ENCODE measurements at regions not wholly inside any gene's neighbourhood (a gene's known extent, or its start where the extent isn't known, plus 50 kb on each side); places are given as distances from the start of the nearest gene placed in this dataset.
"Not testable (repeated sequence)": the region's sequence is repeated elsewhere in the genome, so short reads cannot be mapped to it uniquely, and the experiment has no call there.

DNA sequence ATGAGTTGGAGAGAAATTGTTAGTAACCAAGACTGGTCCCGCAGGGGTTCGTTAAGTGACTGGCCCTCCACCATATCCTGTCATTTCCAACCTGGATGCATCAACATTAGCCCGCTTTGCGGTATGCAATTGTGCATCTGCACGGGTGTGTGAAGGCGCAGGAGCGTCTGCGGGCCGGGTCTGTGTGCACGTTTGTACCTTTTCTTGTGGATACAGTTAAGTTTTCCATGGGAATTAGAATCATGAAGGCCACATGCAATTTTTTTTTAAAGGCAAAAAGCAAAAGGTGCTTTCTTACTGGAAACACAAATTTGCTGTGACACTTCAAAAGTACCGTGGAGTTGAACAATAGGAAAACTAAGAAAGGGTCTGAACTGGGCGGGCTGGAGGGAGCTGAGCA is 355.4 kb upstream of the ZFHX3 start:
- H3K4me3 ChIP-seq (replicated peaks; ENCODE audit: low read depth, low read length), result no peak overlapping the region
- DNase-seq (ENCODE audit: extremely low read depth, low read depth), result no peak
- TF ChIP-seq, protein P1, sequence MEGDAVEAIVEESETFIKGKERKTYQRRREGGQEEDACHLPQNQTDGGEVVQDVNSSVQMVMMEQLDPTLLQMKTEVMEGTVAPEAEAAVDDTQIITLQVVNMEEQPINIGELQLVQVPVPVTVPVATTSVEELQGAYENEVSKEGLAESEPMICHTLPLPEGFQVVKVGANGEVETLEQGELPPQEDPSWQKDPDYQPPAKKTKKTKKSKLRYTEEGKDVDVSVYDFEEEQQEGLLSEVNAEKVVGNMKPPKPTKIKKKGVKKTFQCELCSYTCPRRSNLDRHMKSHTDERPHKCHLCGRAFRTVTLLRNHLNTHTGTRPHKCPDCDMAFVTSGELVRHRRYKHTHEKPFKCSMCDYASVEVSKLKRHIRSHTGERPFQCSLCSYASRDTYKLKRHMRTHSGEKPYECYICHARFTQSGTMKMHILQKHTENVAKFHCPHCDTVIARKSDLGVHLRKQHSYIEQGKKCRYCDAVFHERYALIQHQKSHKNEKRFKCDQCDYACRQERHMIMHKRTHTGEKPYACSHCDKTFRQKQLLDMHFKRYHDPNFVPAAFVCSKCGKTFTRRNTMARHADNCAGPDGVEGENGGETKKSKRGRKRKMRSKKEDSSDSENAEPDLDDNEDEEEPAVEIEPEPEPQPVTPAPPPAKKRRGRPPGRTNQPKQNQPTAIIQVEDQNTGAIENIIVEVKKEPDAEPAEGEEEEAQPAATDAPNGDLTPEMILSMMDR (IDR thresholded peaks at IDR 0.05; ENCODE audit: low read depth, low read length, missing control alignments), result no peak

DNA sequence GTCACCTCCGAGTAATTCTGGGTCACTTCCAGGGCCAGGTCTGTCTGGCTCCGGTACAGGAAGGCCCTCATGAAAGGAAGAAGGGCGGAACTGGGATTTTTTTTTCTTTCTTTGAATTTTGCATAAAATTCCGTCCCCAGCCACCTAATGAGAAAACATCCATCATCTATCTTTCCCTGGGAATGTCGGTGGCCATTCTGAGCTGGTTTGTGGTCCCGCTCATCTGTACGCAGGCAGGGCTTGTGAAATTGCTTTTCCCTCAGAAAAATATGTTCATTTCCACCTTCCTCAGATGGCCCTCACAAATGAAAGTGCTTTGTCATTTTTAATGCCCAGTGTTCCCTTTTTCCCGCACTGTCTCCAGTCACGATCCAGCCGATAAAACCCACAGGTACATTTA is 353.0 kb upstream of the ZFHX3 start:
- no peak for DNase-seq (ENCODE audit: extremely low read depth, low read depth)
- TF ChIP-seq, protein P1 (IDR thresholded peaks at IDR 0.05; ENCODE audit: low read depth, low read length, missing control alignments), result no peak
- no peak overlapping the region for H3K4me3 ChIP-seq (replicated peaks; ENCODE audit: low read depth, low read length)

DNA sequence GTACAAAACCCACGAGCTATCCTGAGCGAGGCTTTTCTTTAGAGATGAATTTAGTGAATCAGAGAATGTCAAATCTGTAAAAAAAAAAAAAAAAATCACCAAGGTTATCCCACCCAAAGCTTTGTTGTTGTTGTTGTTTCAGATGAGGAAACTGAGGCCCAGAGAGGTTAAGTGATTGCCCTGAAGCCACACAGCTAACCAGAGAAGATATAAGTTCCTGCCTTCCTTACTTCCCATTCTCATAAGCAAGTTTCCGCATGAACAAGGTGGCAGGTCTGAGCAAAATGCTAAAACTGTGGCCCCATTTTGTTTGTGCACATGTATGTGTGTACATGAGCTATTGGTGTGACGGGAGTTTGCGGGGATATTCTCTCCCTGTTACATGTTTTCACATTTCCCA is 352.1 kb upstream of the ZFHX3 start:
- TF ChIP-seq, protein P1 (IDR thresholded peaks at IDR 0.05; ENCODE audit: low read depth, low read length, missing control alignments), result no peak
- DNase-seq (ENCODE audit: extremely low read depth, low read depth), result no peak
- no peak overlapping the region for H3K4me3 ChIP-seq (replicated peaks; ENCODE audit: low read depth, low read length)

DNA sequence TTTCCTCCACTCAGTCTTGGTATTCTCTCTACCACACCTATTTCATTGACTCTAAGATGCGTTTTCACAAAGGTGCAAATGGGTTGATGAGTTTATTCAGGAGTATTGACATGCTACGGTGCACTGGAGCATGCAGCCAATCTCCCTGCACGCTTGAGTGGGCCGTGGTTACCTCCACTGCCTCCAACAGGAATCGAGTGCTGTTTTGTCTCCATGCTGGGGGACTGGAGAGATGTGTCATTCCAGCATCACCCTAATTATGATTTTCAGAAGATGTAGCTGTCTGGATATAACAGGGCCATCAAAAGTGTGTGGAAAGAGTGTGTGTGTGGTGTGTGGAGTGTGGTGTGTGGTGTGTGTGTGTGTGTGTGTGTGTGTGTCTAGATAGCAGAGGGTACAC is 351.6 kb upstream of the ZFHX3 start:
- DNase-seq (ENCODE audit: extremely low read depth, low read depth), result no peak
- H3K4me3 ChIP-seq (replicated peaks; ENCODE audit: low read depth, low read length), result no peak overlapping the region
- TF ChIP-seq, protein P1 (IDR thresholded peaks at IDR 0.05; ENCODE audit: low read depth, low read length, missing control alignments), result no peak

DNA sequence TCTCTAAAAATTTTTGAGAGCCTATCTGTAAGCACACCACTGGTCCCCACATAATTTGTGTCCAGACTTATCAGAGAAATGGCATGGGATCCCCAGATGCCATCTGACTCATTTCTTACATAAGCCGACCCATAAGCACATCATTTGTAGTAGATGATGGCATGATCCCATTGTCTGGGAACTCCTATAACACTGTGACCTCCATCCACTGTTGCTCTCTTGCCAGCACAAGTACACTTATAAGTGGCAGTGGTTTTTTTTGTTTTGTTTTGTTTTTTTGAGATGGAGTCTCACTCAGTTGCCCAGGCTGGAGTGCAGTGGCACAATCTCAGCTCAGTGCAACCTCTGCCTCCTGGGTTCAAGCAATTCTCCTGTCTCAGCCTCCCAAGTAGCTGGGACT is 350.7 kb upstream of the ZFHX3 start:
- DNase-seq (ENCODE audit: extremely low read depth, low read depth); H3K4me3 ChIP-seq (replicated peaks; ENCODE audit: low read depth, low read length): not testable (repeated sequence)

DNA sequence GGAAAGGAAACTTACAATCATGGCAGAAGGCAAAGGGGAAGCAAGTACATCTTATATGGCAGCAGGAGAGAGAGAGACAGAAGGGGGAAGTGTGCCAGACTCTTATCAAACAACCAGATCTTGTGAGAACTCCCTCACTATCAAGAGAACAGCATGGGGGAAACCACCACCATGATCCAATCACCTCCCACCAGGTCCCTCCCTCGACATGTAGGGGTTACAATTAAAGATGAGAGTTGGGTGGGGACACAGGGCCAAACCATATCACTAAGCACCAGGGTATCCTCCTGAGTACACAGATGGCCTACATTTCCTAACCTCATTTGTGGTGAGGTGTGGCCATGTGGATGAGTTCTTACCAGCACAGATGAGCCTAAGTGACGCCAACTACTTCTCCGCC is 348.6 kb upstream of the ZFHX3 start:
- TF ChIP-seq, protein P1 (IDR thresholded peaks at IDR 0.05; ENCODE audit: low read depth, low read length, missing control alignments), result no peak

DNA sequence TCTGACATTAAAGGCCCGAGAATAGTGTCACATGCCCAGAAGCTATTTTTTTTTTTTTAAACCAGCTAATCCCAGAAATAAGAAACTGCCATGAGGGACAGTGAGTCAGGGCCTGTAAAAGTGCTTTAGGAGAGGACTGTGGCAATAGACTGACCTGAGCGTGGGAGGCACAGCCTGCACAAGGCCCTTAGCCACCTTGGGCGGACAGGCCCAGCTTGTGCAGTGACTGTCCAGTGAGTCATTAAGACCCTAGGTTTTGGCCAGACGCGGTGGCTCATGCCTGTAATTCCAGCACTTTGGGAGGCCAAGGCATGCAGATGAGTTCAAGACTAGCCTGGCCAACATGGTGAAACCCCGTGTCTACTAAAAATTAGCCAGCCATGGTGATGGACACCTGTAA is 343.0 kb upstream of the ZFHX3 start:
- DNase-seq (ENCODE audit: extremely low read depth, low read depth), result no peak

More for the DNA sequence above, 348.6 kb upstream of the ZFHX3 start:
- no peak for DNase-seq (ENCODE audit: extremely low read depth, low read depth)
- H3K4me3 ChIP-seq (replicated peaks; ENCODE audit: low read depth, low read length), result no peak overlapping the region

More for the DNA sequence above, 343.0 kb upstream of the ZFHX3 start:
- TF ChIP-seq, protein P1 (IDR thresholded peaks at IDR 0.05; ENCODE audit: low read depth, low read length, missing control alignments), result no peak
- no peak overlapping the region for H3K4me3 ChIP-seq (replicated peaks; ENCODE audit: low read depth, low read length)

Data from HFF-Myc (cell line).